ENCODE measurements at regions not wholly inside any gene's neighbourhood (a gene's known extent, or its start where the extent isn't known, plus 50 kb on each side); places are given as distances from the start of the nearest gene placed in this dataset.

DNA sequence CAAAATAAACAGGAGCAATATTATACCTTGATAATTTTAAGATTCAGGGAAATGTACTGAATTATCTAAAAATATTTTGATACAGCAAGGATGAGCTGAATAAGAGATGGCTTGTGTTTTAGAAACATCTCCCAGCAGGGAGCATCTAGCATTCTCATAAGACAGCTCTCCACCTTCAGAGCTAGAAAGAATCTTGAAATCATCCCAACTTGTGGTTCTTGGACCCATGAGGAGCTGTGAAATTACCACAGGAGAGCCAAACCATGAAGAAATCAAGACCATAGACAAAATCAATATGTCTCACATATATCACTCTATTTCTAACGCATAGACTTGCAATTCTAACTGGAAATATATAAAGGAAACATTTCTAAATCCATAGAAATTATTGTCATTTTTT, 210.6 kb upstream of the DKK2 start:
- FAIRE-seq, result no peak

DNA sequence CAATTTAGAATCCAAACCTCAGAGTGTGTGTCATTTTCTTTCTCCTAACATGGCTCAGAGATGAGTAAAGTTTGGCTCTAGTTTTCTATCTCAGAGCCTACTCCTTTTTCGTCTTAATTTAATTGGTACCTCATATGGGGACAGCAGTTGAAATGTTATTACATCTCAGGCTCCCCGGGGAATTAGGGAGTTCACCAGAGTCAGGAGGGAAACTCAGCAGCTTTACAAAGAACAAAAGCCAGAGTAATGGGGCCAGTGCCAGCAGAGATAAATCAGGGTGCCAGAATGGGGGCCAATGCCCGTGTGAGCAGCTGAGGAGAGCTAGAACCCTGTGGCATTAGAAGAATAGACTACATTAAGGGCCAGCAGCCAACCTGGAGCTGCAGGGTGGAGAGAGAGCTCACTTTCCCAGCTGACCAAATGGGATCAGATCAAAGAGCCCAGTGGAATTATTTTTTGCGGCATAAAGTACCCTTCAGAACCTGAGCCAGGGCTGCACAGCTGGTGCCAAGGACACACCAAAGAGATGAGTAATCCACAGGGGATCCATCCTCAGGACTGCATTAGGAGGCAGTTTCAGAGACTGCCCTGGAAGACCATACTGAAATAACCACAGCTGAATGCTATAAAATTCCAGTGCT, 207.1 kb upstream of the DKK2 start:
- no peak for FAIRE-seq

GRCh38 chr4:107220976-107221375, 184.9 kb upstream of the DKK2 start:
- no peak for FAIRE-seq

GRCh38 chr4:107219681-107220080, 183.6 kb upstream of the DKK2 start:
- FAIRE-seq, result no peak

GRCh38 chr4:107216379-107216778, 180.3 kb upstream of the DKK2 start:
- FAIRE-seq, result no peak

DNA sequence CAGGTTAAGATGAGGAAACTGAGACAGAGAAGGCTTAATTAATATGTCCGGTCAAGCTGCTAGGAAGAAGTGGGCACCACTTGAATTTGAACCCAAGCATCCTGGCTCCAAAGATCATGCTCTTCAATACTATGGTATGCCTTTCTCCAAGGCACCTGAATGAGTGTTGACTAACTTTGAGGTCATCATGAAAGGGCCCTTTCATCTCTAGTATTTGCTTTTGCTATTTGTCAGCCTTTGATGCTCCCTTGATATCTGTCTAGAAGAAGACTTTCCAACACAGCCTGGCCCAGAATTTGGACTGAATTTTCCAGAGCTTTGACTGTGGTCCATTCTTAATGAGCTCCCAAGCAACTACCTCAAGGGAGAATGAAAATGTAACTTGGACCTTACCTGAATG, 179.1 kb upstream of the DKK2 start:
- FAIRE-seq, result no peak

- FAIRE-seq, result no peak
These were observed 177.8 kb upstream of the DKK2 start for GRCh38 chr4:107213880-107214279.

DNA sequence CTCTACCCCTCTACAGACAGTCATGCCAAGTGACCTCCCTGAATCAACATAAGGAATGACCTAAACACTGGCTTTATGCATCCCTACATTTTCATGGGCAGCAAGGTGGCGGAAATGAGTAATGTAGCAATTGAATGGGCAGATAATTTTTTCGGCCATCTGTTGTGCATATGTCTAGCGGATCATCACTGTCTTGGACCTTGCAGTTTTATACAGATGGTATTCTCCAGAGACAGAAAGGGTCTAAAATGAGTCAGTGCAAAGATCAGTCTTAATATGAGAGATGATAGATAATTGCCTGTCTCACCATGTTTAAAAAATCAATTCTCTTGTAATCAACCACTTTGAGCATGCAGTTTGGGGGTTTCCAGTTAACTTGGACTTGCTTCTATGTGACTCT, 177.3 kb upstream of the DKK2 start:
- FAIRE-seq, result no peak

DNA sequence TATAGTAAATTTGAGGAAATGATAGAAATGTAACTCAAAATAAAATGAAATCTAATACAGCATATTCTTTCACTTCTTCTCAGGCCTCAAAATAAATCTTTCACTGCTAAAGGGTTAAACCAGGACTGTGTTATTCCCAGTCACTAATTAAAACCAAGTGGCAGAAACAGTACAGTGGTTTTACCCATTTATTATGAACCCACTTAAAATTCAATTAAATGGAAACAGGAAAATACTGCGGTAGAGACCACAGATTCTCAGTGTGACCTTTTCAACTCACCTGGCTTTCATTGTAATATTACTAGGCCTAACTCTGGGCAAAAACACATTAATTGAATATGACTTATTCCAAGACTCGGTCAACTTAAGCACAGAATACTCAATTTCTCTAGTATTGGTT, 176.5 kb upstream of the DKK2 start:
- FAIRE-seq, result no peak

GRCh38 chr4:107210450-107211239, 174.5 kb upstream of the DKK2 start:
- FAIRE-seq, result no peak

GRCh38 chr4:107203733-107204132, 167.6 kb upstream of the DKK2 start:
- FAIRE-seq, result no peak

GRCh38 chr4:107202744-107203143, 166.6 kb upstream of the DKK2 start:
- no peak for FAIRE-seq

- FAIRE-seq, result no peak
These were observed 161.0 kb upstream of the DKK2 start for GRCh38 chr4:107197121-107197520.

GRCh38 chr4:107196312-107196711, 160.2 kb upstream of the DKK2 start:
- FAIRE-seq, result no peak

DNA sequence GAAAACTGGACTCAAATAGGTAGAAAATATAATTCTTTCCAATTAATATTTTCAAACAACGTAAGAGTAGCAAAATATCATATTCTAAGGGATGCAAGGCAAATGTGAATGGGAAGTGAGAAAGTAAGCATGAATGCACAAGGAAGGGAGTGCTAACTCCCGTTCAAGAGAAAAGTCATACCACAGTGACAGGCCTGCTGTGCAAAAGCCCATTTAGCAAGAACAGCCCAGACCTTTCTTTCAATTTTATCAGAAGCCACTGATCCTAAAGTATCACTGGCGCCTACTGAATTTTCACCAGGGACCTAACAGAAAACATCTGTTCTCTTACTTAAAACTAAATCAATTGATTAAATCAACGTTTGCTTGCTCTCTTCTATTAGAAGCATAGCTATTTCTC, 157.9 kb upstream of the DKK2 start:
- FAIRE-seq, result no peak

- FAIRE-seq, result no peak
These were observed 156.5 kb upstream of the DKK2 start for GRCh38 chr4:107192601-107193000.

GRCh38 chr4:107187091-107187490, 151.0 kb upstream of the DKK2 start:
- FAIRE-seq, result no peak

DNA sequence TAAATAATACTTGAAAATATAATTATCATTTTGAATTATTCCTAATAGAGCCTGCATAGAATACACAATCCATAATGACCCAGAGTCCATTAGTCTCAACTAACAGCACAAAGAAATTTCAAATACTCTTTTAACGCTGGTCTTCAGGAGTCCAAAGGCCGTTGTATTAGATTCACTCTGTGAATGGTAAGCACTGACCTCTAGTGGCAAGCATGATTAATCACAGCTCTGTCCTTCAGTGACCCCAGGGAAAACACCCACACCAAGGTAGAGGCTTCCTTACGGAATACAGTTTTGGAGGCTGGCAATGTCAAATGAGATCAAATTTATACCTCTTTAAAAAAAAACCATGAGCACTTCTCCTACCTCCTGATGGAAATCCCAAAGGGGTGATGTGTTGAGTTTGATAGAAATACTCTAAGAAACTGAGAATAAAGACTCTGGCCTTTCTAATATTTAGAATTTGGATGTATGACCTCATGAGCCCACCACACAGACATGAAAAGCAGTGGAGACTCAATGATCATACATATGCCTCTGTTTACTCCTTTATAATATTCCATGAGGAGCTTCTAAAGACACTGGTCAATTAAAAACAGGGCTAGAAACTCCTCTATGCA, 147.2 kb upstream of the DKK2 start:
- FAIRE-seq, result no peak

DNA sequence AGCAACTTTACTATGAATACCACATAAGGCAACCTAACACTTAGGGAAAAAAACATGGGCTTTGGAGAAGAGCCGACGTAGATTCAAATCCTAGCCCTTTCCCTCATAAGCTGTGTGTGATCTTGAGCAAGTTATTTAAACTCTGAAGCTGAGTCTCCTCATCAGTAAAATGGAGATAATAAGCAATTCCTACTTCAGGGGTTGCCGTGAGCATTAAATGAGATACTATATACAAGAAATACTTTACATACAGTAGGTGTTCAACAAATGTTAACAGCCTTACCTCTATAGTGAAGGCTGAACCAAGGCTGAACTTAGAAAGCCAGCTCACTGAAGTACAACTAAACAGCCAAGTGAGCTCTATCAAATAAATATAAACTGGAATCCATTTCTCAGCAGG, 146.2 kb upstream of the DKK2 start:
- FAIRE-seq, result no peak

GRCh38 chr4:107166873-107167450, 130.8 kb upstream of the DKK2 start:
- no peak for FAIRE-seq

- FAIRE-seq, result no peak
These were observed 130.1 kb upstream of the DKK2 start for GRCh38 chr4:107166181-107166580.

DNA sequence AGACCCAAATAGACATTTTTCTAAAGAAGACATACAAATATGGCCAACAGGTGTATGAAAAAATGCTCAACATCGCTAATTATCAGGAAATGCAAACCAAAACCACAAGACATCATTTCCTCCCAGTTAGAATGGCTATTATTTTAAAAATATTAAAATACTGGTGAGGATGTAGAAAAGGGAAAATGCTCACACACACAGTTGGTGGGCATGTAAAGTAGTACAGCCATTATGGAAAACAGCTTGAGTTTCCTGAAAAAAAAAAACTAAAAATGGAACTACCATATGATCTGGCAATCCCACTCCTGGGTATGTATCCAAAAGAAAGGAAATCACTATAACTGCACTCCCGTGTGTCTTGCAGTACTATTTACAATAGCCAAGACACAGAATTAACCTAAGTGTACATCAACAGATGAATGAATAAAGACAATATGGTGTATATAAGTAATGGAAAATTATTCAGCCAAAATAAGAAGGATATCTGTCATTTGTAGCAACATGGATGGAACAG, 128.9 kb upstream of the DKK2 start:
- no peak for FAIRE-seq

- FAIRE-seq, result no peak
These were observed 120.3 kb upstream of the DKK2 start for GRCh38 chr4:107156443-107156842.

DNA sequence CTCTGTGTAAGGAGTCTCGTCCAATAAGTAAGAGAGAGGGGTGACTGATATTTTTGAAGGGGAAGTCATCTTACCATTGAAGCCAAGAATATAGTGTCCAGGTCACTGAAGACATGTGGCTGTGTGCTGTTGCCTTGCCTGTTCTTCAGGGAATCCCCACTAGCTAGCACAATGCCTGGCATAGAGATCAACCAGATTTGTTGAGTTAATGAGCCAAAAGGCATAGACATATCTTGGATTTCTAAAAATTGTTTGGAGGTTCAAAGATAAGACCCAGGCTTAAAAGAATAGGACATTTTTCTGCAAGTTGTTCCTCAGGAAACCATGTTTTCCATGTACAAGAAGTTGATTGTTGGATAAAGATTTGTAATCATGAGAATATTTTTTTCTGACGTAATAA, 119.3 kb upstream of the DKK2 start:
- no peak for FAIRE-seq

Measured in colon (tissue), 2 donors.